ENCODE measurements at regions not wholly inside any gene's neighbourhood (a gene's known extent, or its start where the extent isn't known, plus 50 kb on each side); places are given as distances from the start of the nearest gene placed in this dataset.
A peak's percentile ranks its signal among the peaks of the same experiment; 100 is the strongest.

- Histone ChIP-seq H3K27me3 (ENCODE audit: control insufficient read depth in 1 of 2, insufficient read depth in 2 of 2, low read length in 2 of 2) (no peaks in the 10 kb centered on the region), H3K27ac (ENCODE audit: low read depth, low read length) (no peak overlapping the region), H3K9ac (ENCODE audit: low read length) (no peak overlapping the region), H3K36me3 (ENCODE audit: insufficient read depth, low read length) (no peaks in the 10 kb centered on the region), H3K4me1 (ENCODE audit: insufficient read depth, low read length) (no peaks in the 10 kb centered on the region), H3K4me3 (ENCODE audit: low read depth in 1 of 2, low read length in 2 of 2) (no peak overlapping the region), H3K9me3 (ENCODE audit: low read length) (no peaks in the 10 kb centered on the region)
These were observed 127.7 kb downstream of the TMEM30B start for GRCh38 chr14:61153431-61153830.

GRCh38 chr14:61152851-61153364 is 128.2 kb downstream of the TMEM30B start:
- H3K27me3 ChIP-seq (ENCODE audit: control insufficient read depth in 1 of 2, insufficient read depth in 2 of 2, low read length in 2 of 2) = no peaks in the 10 kb centered on the region
- H3K36me3 ChIP-seq (ENCODE audit: insufficient read depth, low read length) = no peaks in the 10 kb centered on the region
- no peak overlapping the region for H3K27ac ChIP-seq (ENCODE audit: low read depth, low read length)
- H3K9me3 ChIP-seq (ENCODE audit: low read length) = no peaks in the 10 kb centered on the region
- H3K4me3 ChIP-seq (ENCODE audit: low read depth in 1 of 2, low read length in 2 of 2) = no peak overlapping the region
- no peaks in the 10 kb centered on the region for H3K4me1 ChIP-seq (ENCODE audit: insufficient read depth, low read length)
- no peak overlapping the region for H3K9ac ChIP-seq (ENCODE audit: low read length)

- Histone ChIP-seq H3K4me1 (ENCODE audit: insufficient read depth, low read length) (peaks cover 12% of the 10 kb centered on the region), H3K4me3 (ENCODE audit: low read depth in 1 of 2, low read length in 2 of 2) (no peak overlapping the region), H3K9me3 (ENCODE audit: low read length) (no peaks in the 10 kb centered on the region), H3K9ac (ENCODE audit: low read length) (no peak overlapping the region), H3K36me3 (ENCODE audit: insufficient read depth, low read length) (no peaks in the 10 kb centered on the region), H3K27me3 (ENCODE audit: control insufficient read depth in 1 of 2, insufficient read depth in 2 of 2, low read length in 2 of 2) (no peaks in the 10 kb centered on the region), H3K27ac (ENCODE audit: low read depth, low read length) (no peak overlapping the region)
These were observed 129.9 kb downstream of the TMEM30B start for GRCh38 chr14:61151251-61151650.

- Histone ChIP-seq H3K36me3 (ENCODE audit: insufficient read depth, low read length) (no peaks in the 10 kb centered on the region), H3K4me3 (ENCODE audit: low read depth in 1 of 2, low read length in 2 of 2) (no peak overlapping the region), H3K9me3 (ENCODE audit: low read length) (no peaks in the 10 kb centered on the region), H3K4me1 (ENCODE audit: insufficient read depth, low read length) (peaks cover 16% of the 10 kb centered on the region), H3K27ac (ENCODE audit: low read depth, low read length) (no peak overlapping the region), H3K27me3 (ENCODE audit: control insufficient read depth in 1 of 2, insufficient read depth in 2 of 2, low read length in 2 of 2) (no peaks in the 10 kb centered on the region), H3K9ac (ENCODE audit: low read length) (no peak overlapping the region)
These were observed 130.3 kb downstream of the TMEM30B start for GRCh38 chr14:61150851-61151250.

- Histone ChIP-seq H3K27ac (ENCODE audit: low read depth, low read length) (no peak overlapping the region), H3K27me3 (ENCODE audit: control insufficient read depth in 1 of 2, insufficient read depth in 2 of 2, low read length in 2 of 2) (no peaks in the 10 kb centered on the region), H3K4me1 (ENCODE audit: insufficient read depth, low read length) (peaks cover 24% of the 10 kb centered on the region), H3K36me3 (ENCODE audit: insufficient read depth, low read length) (no peaks in the 10 kb centered on the region), H3K9ac (ENCODE audit: low read length) (no peak overlapping the region), H3K9me3 (ENCODE audit: low read length) (no peaks in the 10 kb centered on the region), H3K4me3 (ENCODE audit: low read depth in 1 of 2, low read length in 2 of 2) (no peak overlapping the region)
These were observed 131.2 kb downstream of the TMEM30B start for GRCh38 chr14:61149896-61150295.

- Histone ChIP-seq H3K4me3 (ENCODE audit: low read depth in 1 of 2, low read length in 2 of 2) (no peak overlapping the region), H3K27me3 (ENCODE audit: control insufficient read depth in 1 of 2, insufficient read depth in 2 of 2, low read length in 2 of 2) (no peaks in the 10 kb centered on the region), H3K9me3 (ENCODE audit: low read length) (no peaks in the 10 kb centered on the region), H3K4me1 (ENCODE audit: insufficient read depth, low read length) (peaks cover 24% of the 10 kb centered on the region), H3K36me3 (ENCODE audit: insufficient read depth, low read length) (no peaks in the 10 kb centered on the region), H3K9ac (ENCODE audit: low read length) (no peak overlapping the region), H3K27ac (ENCODE audit: low read depth, low read length) (no peak overlapping the region)
These were observed 132.3 kb downstream of the TMEM30B start for GRCh38 chr14:61148742-61149350.

GRCh38 chr14:61147831-61148549 is 133.1 kb downstream of the TMEM30B start:
- Histone ChIP-seq H3K27ac (ENCODE audit: low read depth, low read length) (no peak overlapping the region), H3K4me3 (ENCODE audit: low read depth in 1 of 2, low read length in 2 of 2) (no peak overlapping the region), H3K4me1 (ENCODE audit: insufficient read depth, low read length) (peaks cover 24% of the 10 kb centered on the region), H3K36me3 (ENCODE audit: insufficient read depth, low read length) (no peaks in the 10 kb centered on the region), H3K27me3 (ENCODE audit: control insufficient read depth in 1 of 2, insufficient read depth in 2 of 2, low read length in 2 of 2) (no peaks in the 10 kb centered on the region), H3K9me3 (ENCODE audit: low read length) (no peaks in the 10 kb centered on the region), H3K9ac (ENCODE audit: low read length) (no peak overlapping the region)

GRCh38 chr14:61147381-61147821 is 133.7 kb downstream of the TMEM30B start:
- no peak overlapping the region for H3K9ac ChIP-seq (ENCODE audit: low read length)
- H3K27me3 ChIP-seq (ENCODE audit: control insufficient read depth in 1 of 2, insufficient read depth in 2 of 2, low read length in 2 of 2) = no peaks in the 10 kb centered on the region
- no peak overlapping the region for H3K27ac ChIP-seq (ENCODE audit: low read depth, low read length)
- no peaks in the 10 kb centered on the region for H3K36me3 ChIP-seq (ENCODE audit: insufficient read depth, low read length)
- no peaks in the 10 kb centered on the region for H3K9me3 ChIP-seq (ENCODE audit: low read length)
- H3K4me3 ChIP-seq (ENCODE audit: low read depth in 1 of 2, low read length in 2 of 2) = no peak overlapping the region
- peaks cover 24% of the 10 kb centered on the region for H3K4me1 ChIP-seq (ENCODE audit: insufficient read depth, low read length)

GRCh38 chr14:61146899-61147298 is 134.2 kb downstream of the TMEM30B start:
- peaks cover 24% of the 10 kb centered on the region for H3K4me1 ChIP-seq (ENCODE audit: insufficient read depth, low read length)
- H3K36me3 ChIP-seq (ENCODE audit: insufficient read depth, low read length) = no peaks in the 10 kb centered on the region
- no peak overlapping the region for H3K27ac ChIP-seq (ENCODE audit: low read depth, low read length)

GRCh38 chr14:61145903-61146481 is 135.1 kb downstream of the TMEM30B start:
- H3K9me3 ChIP-seq (ENCODE audit: low read length) = no peaks in the 10 kb centered on the region
- H3K27me3 ChIP-seq (ENCODE audit: control insufficient read depth in 1 of 2, insufficient read depth in 2 of 2, low read length in 2 of 2) = no peaks in the 10 kb centered on the region
- no peak overlapping the region for H3K9ac ChIP-seq (ENCODE audit: low read length)
- H3K27ac ChIP-seq (ENCODE audit: low read depth, low read length) = peak overlapping the region; percentile 17
- peaks cover 24% of the 10 kb centered on the region for H3K4me1 ChIP-seq (ENCODE audit: insufficient read depth, low read length)
- no peak overlapping the region for H3K4me3 ChIP-seq (ENCODE audit: low read depth in 1 of 2, low read length in 2 of 2)
- H3K36me3 ChIP-seq (ENCODE audit: insufficient read depth, low read length) = no peaks in the 10 kb centered on the region

More at GRCh38 chr14:61146899-61147298, 134.2 kb downstream of the TMEM30B start:
- no peak overlapping the region for H3K9ac ChIP-seq (ENCODE audit: low read length)
- H3K27me3 ChIP-seq (ENCODE audit: control insufficient read depth in 1 of 2, insufficient read depth in 2 of 2, low read length in 2 of 2) = no peaks in the 10 kb centered on the region
- no peaks in the 10 kb centered on the region for H3K9me3 ChIP-seq (ENCODE audit: low read length)
- H3K4me3 ChIP-seq (ENCODE audit: low read depth in 1 of 2, low read length in 2 of 2) = no peak overlapping the region

GRCh38 chr14:61145034-61145902 is 135.9 kb downstream of the TMEM30B start:
- Histone ChIP-seq H3K9me3 (ENCODE audit: low read length) (no peaks in the 10 kb centered on the region), H3K4me3 (ENCODE audit: low read depth in 1 of 2, low read length in 2 of 2) (no peak overlapping the region), H3K27me3 (ENCODE audit: control insufficient read depth in 1 of 2, insufficient read depth in 2 of 2, low read length in 2 of 2) (no peaks in the 10 kb centered on the region), H3K27ac (ENCODE audit: low read depth, low read length) (peak overlapping the region; percentile 17), H3K4me1 (ENCODE audit: insufficient read depth, low read length) (peaks cover 24% of the 10 kb centered on the region), H3K36me3 (ENCODE audit: insufficient read depth, low read length) (no peaks in the 10 kb centered on the region), H3K9ac (ENCODE audit: low read length) (no peak overlapping the region)
